Mammary epithelial cell (primary cell): ENCODE measurements at regions not wholly inside any gene's neighbourhood (a gene's known extent, or its start where the extent isn't known, plus 50 kb on each side); places are given as distances from the start of the nearest gene placed in this dataset.

ENCODE experiments used
- CTCF ChIP-seq, 2 donors: IDR thresholded peaks in 1 of 2; conservative IDR thresholded peaks in 1 of 2; 2 replicates each; pipeline ENCODE4 v1.5.1; 2011 to 2012; ENCODE audit warnings: inconsistent platforms in 2 of 2, low read length in 2 of 2, mild to moderate bottlenecking in 2 of 2, control low read depth in 1 of 2, low read depth in 1 of 2; ENCODE audit not compliant: insufficient read depth in 1 of 2; ENCODE audit errors: extremely low read depth in 1 of 2
- EZH2 ChIP-seq: IDR thresholded peaks from 2 replicates; pipeline ENCODE4 v1.6.1; 2012; ENCODE audit warnings: low read length, inconsistent platforms, borderline replicate concordance

GRCh38 chr13:99065235-99066015 lies 87.6 kb upstream of the DOCK9 start:
- TF ChIP-seq CTCF (conservative IDR thresholded peaks at IDR 0.05 in 1 of 2, IDR thresholded peaks at IDR 0.05 in 1 of 2; ENCODE audit: extremely low read depth in 1 of 2, insufficient read depth in 1 of 2, low read depth in 1 of 2, low read length in 2 of 2) (no peak), EZH2 (no peak)
